SJSA1 (cell line): ENCODE measurements at regions not wholly inside any gene's neighbourhood (a gene's known extent, or its start where the extent isn't known, plus 50 kb on each side); places are given as distances from the start of the nearest gene placed in this dataset.

ENCODE experiments used
- DNase-seq, 2 experiments: peaks; one replicate each; pipeline ENCODE4 v3.0.0-alpha.2; 2015 to 2020; ENCODE audit warnings: low spot score in 2 of 2, low read depth in 1 of 2
- H3K27ac ChIP-seq: fragments of 250-450 bp; sonication (Bioruptor Pico); 2 replicates; pipeline ENCODE4 v1.5.1; 2020; ENCODE audit warnings: mild to moderate bottlenecking, moderate library complexity
- H3K27me3 ChIP-seq: fragments of 250-450 bp; sonication (Bioruptor Pico); replicated peaks from 2 replicates; pipeline ENCODE4 v1.5.1; 2020; ENCODE audit warnings: mild to moderate bottlenecking, moderate library complexity
- H3K36me3 ChIP-seq: fragments of 250-450 bp; sonication (Bioruptor Pico); 2 replicates; pipeline ENCODE4 v1.5.1; 2020; ENCODE audit warnings: mild to moderate bottlenecking
- H3K4me1 ChIP-seq: fragments of 250-450 bp; sonication (Bioruptor Pico); replicated peaks from 2 replicates; pipeline ENCODE4 v1.6.1; 2021; ENCODE audit warnings: mild to moderate bottlenecking
- H3K4me3 ChIP-seq: fragments of 250-450 bp; sonication (Bioruptor Pico); 2 replicates; pipeline ENCODE4 v1.5.1; 2020; ENCODE audit warnings: mild to moderate bottlenecking
- H3K9me3 ChIP-seq: fragments of 250-450 bp; sonication (Bioruptor Pico); replicated peaks from 2 replicates; pipeline ENCODE4 v1.5.1; 2020; ENCODE audit warnings: mild to moderate bottlenecking

DNA sequence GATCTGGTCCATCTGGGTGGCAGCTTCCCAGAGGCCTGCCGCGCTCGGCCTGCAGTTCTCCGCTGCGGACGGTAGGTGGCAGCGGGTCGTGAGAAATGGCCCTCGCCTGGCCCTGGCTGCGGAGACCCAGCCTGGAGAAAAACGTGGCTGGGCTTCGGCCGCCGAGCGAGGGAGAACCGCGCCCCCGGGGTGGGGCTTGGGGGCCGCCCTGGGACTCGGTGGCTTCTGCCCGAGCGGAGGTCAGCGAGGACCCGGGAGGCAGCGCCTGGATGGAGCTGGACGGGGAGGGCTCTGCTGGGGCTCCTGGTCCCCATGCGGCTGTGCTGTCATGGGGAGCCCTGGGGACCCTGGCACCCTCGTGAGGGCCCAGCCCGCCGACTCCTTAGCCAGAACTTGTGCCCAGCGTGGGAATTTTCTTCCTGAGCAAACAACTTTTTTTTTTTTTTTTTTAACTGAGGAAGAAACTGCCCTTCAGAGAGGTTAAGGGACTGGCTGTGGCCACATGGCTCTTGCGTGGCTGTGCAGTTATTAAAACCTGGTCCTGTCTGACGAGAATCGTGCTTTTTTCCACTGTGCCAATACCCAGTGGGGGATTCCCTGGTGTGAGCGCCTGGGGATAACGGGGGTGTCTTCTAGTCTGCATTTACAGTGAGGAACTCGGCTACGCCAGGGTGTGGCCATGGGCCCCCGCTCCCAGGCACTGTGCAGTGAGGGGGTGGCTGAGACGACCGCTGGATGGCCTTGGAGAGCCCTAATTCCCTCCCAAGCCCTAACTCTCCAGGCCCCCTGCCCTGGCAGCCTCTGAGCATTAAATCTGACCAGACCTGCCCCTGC lies 535.6 kb downstream of the INSC start:
- DNase-seq: peak; percentile 97 to 100
- Histone ChIP-seq H3K27ac (peak overlapping the region; percentile 78), H3K27me3 (no peaks in the 10 kb centered on the region), H3K9me3 (no peaks in the 10 kb centered on the region), H3K36me3 (no peaks in the 10 kb centered on the region), H3K4me1 (peaks cover 26% of the 10 kb centered on the region), H3K4me3 (peak overlapping the region; percentile 21)

DNA sequence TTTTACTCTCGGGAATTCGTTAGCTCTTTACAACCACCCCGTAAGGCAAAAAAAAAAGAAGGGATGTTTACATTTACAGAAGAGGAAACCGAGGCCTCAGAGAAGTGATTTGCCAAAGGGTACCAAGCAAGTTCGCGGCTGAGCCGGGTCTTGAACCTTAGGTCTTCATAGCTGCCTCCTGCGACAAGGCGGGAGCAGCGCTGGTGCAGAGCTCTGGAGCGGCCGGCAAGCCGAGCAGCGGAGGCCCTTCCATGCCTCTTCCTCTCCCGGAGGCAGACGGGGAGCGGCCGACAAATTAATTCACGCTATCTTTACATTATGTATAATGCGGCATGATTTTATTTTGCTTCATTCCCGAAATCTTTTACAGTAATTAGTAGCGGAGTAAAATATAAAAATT lies 536.3 kb downstream of the INSC start:
- Histone ChIP-seq H3K36me3 (no peaks in the 10 kb centered on the region), H3K27me3 (no peaks in the 10 kb centered on the region), H3K27ac (no peak overlapping the region), H3K4me3 (no peak overlapping the region), H3K4me1 (peaks cover 26% of the 10 kb centered on the region), H3K9me3 (no peaks in the 10 kb centered on the region)
- DNase-seq: no peak

DNA sequence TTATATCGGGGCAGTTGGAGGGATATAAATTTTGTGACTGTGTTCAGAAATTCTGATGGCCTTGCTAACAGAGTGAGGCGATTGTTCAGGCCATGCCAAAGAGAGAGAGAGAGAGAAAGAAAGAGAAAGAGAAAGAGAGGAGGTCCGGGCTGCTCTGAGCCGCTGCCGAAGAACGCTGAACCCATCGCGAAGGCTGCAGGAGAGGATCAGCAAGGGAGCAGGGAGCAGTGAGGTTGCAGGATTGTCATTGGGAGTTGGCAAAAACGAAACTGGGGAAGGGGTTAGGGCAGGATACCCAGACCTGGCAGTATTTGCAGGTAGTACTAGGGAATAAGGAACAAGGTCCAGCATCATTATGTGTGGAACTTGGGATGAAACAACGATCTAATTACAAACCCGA lies 537.1 kb downstream of the INSC start:
- DNase-seq: peak in 1 of 2 experiments; percentile 36

DNA sequence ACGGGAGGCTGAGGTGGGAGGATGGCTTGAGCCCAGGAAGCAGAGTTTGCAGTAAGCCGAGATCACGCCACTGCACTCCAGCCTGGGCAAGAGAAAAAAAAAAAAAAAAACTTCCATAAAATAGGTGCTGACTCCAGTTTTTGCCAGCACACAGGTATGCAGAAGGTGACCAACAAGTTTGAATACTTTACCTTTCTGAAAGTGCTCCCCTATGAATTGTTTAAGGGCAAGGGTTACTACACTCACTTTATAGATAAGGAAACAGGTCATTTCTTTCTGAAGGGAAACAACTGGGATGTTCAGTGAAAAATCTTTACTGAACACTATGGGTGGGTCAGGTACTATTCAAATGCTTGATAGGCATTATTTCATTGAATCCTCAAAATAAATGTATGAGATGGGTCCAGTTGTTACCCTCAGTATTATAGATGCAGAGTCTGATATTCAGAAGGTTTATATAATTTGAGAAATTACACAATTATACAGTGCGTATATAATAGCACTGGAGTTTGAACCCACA lies 538.5 kb downstream of the INSC start:
- no peak overlapping the region for H3K4me3 ChIP-seq
- no peaks in the 10 kb centered on the region for H3K27me3 ChIP-seq
- H3K4me1 ChIP-seq: peaks cover 26% of the 10 kb centered on the region
- no peaks in the 10 kb centered on the region for H3K9me3 ChIP-seq
- no peak for DNase-seq
- H3K36me3 ChIP-seq: no peaks in the 10 kb centered on the region
- no peak overlapping the region for H3K27ac ChIP-seq

More for the DNA sequence above, 537.1 kb downstream of the INSC start:
- no peak overlapping the region for H3K4me3 ChIP-seq
- no peak overlapping the region for H3K27ac ChIP-seq
- H3K27me3 ChIP-seq: no peaks in the 10 kb centered on the region
- no peaks in the 10 kb centered on the region for H3K36me3 ChIP-seq
- H3K9me3 ChIP-seq: no peaks in the 10 kb centered on the region
- H3K4me1 ChIP-seq: peaks cover 26% of the 10 kb centered on the region

DNA sequence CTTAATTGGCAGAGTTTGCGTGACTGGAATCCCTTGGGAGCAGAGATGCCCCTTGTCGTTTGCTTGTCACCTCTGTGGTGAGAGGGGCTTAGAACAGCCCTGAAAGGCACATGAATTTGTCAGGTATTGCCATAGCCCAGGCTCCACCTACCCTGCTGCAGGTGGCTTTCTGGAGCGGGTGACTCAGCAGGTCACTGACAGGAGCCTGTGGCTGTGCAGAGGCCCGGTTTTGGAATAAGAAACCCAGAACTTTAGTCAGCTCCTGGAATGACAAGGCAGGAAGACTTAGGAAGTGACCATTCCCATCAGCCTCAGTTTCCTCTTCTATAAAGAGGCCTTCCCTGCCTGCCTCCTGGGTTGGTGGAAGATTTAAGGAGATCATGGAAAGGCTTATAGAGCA lies 539.7 kb downstream of the INSC start:
- Histone ChIP-seq H3K36me3 (no peaks in the 10 kb centered on the region), H3K27me3 (no peaks in the 10 kb centered on the region), H3K9me3 (no peaks in the 10 kb centered on the region), H3K4me1 (peaks cover 26% of the 10 kb centered on the region), H3K27ac (no peak overlapping the region), H3K4me3 (no peak overlapping the region)
- no peak for DNase-seq

DNA sequence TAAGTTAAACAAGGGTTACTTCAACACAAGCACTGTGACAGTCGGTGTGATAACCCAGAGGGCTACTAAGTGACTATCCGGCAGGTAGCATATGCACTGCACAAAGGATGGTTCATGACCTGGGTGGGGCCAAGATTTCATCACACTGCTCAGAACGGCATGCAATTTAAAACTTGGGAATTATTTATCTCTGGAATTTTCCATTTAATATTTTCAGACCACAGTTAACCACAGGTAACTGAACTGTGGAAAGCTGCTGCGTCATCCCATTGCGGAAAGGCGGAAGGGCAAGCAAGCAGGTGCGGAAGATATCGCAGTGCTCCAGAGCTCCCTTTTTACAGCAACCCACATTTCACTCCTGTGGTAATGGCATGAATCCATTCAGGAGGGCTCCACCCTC lies 540.8 kb downstream of the INSC start:
- H3K27me3 ChIP-seq: no peaks in the 10 kb centered on the region
- no peak overlapping the region for H3K27ac ChIP-seq
- no peaks in the 10 kb centered on the region for H3K9me3 ChIP-seq
- no peak overlapping the region for H3K4me3 ChIP-seq
- H3K4me1 ChIP-seq: peaks cover 15% of the 10 kb centered on the region
- DNase-seq: no peak
- H3K36me3 ChIP-seq: no peaks in the 10 kb centered on the region

DNA sequence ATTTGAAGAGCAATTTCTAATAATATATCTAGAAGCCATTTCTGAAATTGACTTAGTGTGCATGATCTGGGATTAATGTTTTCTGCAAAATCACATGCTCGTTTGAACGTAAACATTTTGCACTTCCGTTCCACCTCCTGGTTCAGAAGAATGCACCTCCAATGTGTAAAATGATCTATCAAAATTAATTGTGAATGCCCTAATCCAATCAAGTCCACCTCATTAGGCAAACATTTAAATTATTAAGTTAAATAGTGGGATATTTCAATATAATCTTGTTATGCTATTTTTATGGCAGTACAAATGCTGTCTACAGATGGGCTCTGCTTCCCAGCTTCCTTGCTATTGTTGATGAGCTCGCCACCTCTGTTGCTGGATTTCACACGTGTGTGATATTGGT lies 542.5 kb downstream of the INSC start:
- Histone ChIP-seq H3K9me3 (no peaks in the 10 kb centered on the region), H3K27me3 (no peaks in the 10 kb centered on the region)

DNA sequence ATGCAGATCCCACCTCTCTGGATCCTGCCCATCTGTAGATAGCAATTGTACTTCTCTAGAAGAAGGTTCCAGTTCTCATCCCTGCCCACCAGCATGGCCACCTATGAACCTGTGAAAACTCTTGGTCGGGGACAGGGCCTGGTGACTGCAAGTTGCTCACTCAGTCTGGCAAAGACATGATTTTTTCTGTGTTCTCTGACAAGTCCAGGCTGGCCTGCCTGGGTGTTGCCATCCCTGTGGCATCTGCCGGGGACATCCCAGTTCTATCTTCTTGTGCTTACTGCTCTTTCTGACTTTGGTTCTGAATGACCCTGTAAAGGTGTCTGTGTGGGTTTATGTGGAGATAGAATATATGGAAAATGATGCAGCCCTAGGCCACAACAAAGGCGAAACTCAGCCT lies 545.8 kb downstream of the INSC start:
- no peak for DNase-seq
- Histone ChIP-seq H3K4me3 (no peak overlapping the region), H3K27me3 (no peaks in the 10 kb centered on the region), H3K27ac (no peak overlapping the region), H3K36me3 (no peaks in the 10 kb centered on the region), H3K4me1 (peaks cover 39% of the 10 kb centered on the region), H3K9me3 (no peaks in the 10 kb centered on the region)

More for the DNA sequence above, 542.5 kb downstream of the INSC start:
- no peak overlapping the region for H3K27ac ChIP-seq
- peaks cover 7% of the 10 kb centered on the region for H3K4me1 ChIP-seq
- no peak for DNase-seq
- no peak overlapping the region for H3K4me3 ChIP-seq
- H3K36me3 ChIP-seq: no peaks in the 10 kb centered on the region

DNA sequence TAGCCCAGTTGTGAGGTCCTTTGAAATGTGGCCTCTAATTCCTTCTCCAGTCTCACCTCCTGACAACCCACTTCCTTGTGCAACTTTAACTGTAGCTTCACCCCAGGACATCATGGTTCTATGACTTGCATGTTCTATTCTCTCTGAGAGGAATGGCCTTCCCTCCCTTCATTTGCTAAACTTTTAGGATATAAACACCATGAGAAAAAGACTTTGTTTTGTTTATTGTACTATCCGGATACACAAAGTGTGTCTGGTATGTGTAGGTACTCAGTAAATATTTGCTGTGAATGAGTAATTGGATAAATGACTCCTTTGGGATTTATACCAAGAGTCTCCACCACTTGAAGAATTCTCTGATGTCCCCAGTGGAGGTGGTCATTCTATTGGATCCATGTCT lies 547.6 kb downstream of the INSC start:
- H3K27ac ChIP-seq: no peak overlapping the region
- no peaks in the 10 kb centered on the region for H3K27me3 ChIP-seq
- DNase-seq: peak in 1 of 2 experiments; percentile 57
- no peaks in the 10 kb centered on the region for H3K36me3 ChIP-seq
- H3K4me1 ChIP-seq: peaks cover 57% of the 10 kb centered on the region
- no peaks in the 10 kb centered on the region for H3K9me3 ChIP-seq
- H3K4me3 ChIP-seq: no peak overlapping the region

DNA sequence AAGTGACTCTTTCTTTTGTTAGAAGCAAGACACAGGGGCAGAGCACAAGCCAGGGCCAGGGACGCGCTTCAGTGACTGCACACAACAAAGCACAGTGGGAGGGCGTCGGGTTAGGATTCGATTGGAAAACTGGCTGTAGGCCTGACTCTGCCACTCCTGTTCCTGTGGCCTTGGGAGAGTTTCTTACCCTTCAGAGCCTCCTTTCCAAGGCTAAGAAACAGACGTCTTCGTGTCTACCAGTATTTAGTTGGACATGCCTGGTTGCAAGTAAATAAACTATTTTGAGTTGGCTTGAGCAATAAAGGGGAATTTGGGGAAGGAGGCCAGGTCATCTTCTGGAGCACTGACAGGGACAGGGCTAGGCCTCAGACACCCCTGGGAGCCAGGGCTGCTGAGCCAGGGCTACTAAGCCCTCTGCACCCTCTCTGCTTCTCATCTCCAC lies 549.1 kb downstream of the INSC start:
- H3K4me3 ChIP-seq: no peak overlapping the region
- DNase-seq: peak; percentile 77 to 81
- H3K27me3 ChIP-seq: no peaks in the 10 kb centered on the region
- H3K9me3 ChIP-seq: no peaks in the 10 kb centered on the region
- peaks cover 64% of the 10 kb centered on the region for H3K4me1 ChIP-seq
- peak overlapping the region; percentile 28 for H3K27ac ChIP-seq
- no peaks in the 10 kb centered on the region for H3K36me3 ChIP-seq

DNA sequence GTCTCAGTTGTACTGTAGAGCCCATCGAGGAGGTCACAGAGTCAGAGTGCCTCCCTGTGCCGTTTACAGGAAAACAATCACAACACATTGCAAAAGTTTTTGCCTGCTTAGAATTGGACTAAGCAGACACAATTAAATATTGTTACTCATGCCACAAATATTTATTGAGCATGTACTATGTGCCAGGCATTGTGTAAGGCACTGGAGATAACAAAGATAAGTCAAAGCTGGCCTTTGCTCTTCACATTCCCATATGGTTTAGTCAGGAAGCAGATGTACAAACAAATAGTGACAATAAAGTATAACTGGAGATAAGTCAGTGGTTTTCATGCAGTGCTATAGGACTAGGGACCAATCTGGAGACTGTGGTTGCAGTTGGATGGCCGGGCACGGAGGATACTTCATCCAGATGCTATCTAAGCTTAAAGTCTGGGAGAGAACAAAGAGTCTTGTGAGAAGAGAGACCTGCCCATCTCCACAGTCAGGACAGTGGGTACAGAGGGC lies 550.7 kb downstream of the INSC start:
- peaks cover 75% of the 10 kb centered on the region for H3K4me1 ChIP-seq
- peak; percentile 86 to 97 for DNase-seq
- no peaks in the 10 kb centered on the region for H3K27me3 ChIP-seq
- H3K9me3 ChIP-seq: no peaks in the 10 kb centered on the region
- no peaks in the 10 kb centered on the region for H3K36me3 ChIP-seq
- no peak overlapping the region for H3K4me3 ChIP-seq
- H3K27ac ChIP-seq: peak overlapping the region; percentile 28

DNA sequence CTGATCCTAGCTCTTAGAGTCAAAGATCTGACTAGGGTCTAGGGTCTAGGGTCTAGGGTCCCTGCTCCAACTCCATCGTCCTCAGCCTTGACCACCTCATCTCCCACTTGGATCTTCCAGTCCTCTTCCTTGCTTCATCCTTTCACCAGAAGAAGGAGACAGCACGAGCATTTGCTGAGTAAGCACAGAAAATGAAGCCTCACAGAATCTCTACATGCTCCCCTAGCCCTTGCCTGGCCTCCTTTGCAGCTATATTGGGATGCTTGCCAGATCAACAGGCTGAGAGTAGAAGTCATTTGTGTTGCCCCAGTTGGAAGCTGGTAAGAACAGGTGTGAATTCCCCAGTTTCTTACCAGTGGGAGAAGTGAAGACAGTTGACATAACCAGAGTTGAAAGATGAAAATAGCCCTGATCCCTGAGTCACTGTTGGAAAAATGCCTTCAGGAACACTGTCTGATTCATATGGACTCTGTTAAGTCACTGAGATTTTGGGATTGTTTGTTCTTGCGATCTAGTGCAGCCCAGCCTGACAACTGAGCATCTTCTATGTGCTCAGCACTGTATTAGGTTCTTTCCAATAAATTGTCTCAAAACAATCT lies 552.5 kb downstream of the INSC start:
- Histone ChIP-seq H3K27me3 (no peaks in the 10 kb centered on the region), H3K27ac (no peak overlapping the region), H3K36me3 (no peaks in the 10 kb centered on the region), H3K4me3 (no peak overlapping the region), H3K9me3 (no peaks in the 10 kb centered on the region), H3K4me1 (peaks cover 79% of the 10 kb centered on the region)
- peak in 1 of 2 experiments; percentile 43 for DNase-seq

DNA sequence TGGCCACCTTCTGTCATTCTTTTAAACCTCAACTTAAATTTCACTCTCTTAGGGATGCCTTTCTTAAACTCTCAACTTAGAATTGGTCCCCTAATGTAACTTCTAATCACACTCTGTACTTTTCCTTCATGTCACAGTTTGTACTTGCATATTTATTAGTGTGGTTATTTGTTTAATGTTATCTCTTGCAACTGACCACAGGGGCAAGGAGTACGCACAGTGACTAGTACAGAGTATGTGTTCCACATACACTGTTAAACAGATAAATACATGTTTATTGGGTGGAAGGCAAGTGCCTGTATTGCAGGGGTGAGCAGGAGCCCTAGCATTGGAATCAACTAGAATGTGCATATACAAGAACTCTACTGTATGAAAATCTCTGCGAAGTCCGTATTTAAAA lies 554.0 kb downstream of the INSC start:
- H3K9me3 ChIP-seq: no peaks in the 10 kb centered on the region
- H3K36me3 ChIP-seq: no peaks in the 10 kb centered on the region
- no peak overlapping the region for H3K27ac ChIP-seq
- no peaks in the 10 kb centered on the region for H3K27me3 ChIP-seq
- no peak overlapping the region for H3K4me3 ChIP-seq
- H3K4me1 ChIP-seq: peaks cover 64% of the 10 kb centered on the region
- DNase-seq: peak in 1 of 2 experiments; percentile 16

DNA sequence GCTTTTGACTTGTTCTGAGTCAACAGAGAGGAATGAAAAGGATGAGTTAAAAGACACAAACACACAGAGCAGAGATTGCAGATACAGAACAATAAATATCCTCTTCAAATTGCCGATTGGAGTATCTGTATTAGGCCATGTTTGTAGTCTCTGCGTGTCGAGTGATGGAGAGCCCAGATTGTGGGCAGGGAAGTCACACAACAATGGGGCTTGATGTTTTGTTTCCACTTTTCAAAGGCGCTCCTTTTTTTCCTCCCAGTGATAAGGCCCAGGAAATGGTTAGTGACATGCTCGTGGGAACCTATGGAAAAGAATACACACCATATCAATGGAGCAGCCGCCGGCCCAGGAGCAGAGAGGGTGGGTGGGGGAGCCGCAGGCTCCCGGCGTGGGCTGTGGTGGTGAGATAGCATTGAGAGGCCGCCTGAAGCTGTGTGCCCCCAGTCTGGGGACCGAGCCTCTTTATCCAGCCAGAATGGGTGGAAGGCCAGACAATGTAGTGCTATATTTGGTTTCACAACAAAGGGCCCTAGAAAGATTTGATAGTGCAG lies 555.9 kb downstream of the INSC start:
- DNase-seq: peak; percentile 52 to 75
- 0 out of 2 replicates have a peak, but pooled peaks cover 2% of the 10 kb centered on the region for H3K9me3 ChIP-seq
- no peaks in the 10 kb centered on the region for H3K27me3 ChIP-seq
- H3K27ac ChIP-seq: peak overlapping the region; percentile 17
- no peak overlapping the region for H3K4me3 ChIP-seq
- no peaks in the 10 kb centered on the region for H3K36me3 ChIP-seq
- H3K4me1 ChIP-seq: peaks cover 46% of the 10 kb centered on the region
